Loucy (cell line): ENCODE measurements at regions not wholly inside any gene's neighbourhood (a gene's known extent, or its start where the extent isn't known, plus 50 kb on each side); places are given as distances from the start of the nearest gene placed in this dataset.

Experiments used
- H2AFZ ChIP-seq: fragments of 200-600 bp; sonication (generic); 2 replicates; pipeline ENCODE4 v1.6.0; 2016; ENCODE audit warnings: antibody characterized with exemption, mild to moderate bottlenecking, low read length, moderate library complexity
- H3F3A ChIP-seq: fragments of 200-600 bp; 2 replicates; pipeline ENCODE4 v1.6.0; 2016; ENCODE audit warnings: antibody characterized with exemption, low read depth, mild to moderate bottlenecking
- H3K27me3 ChIP-seq: fragments of 200-600 bp; sonication (generic); 2 replicates; pipeline ENCODE4 v1.6.1; 2014; ENCODE audit warnings: low read length, mild to moderate bottlenecking; ENCODE audit not compliant: insufficient read depth, poor library complexity, severe bottlenecking
- H3K36me3 ChIP-seq: fragments of 200-600 bp; sonication (generic); 2 replicates; pipeline ENCODE4 v1.6.1; 2016; ENCODE audit warnings: low read length; ENCODE audit not compliant: insufficient read depth
- H3K4me1 ChIP-seq: fragments of 200-600 bp; sonication (generic); 2 replicates; pipeline ENCODE4 v1.5.1; 2014; ENCODE audit warnings: low read length, mild to moderate bottlenecking; ENCODE audit not compliant: insufficient read depth, poor library complexity, severe bottlenecking
- H3K4me2 ChIP-seq: fragments of 200-600 bp; sonication (generic); 2 replicates; pipeline ENCODE4 v1.6.0; 2014; ENCODE audit warnings: antibody characterized with exemption, low read length, low read depth, mild to moderate bottlenecking; ENCODE audit not compliant: poor library complexity, severe bottlenecking
- H3K4me3 ChIP-seq: fragments of 200-600 bp; sonication (generic); 2 replicates; pipeline ENCODE4 v1.5.1; 2014; ENCODE audit warnings: low read length, mild to moderate bottlenecking, mixed read lengths; ENCODE audit not compliant: poor library complexity, severe bottlenecking
- H3K79me2 ChIP-seq: fragments of 200-600 bp; sonication (generic); 2 replicates; pipeline ENCODE4 v1.6.1; 2014; ENCODE audit warnings: low read length; ENCODE audit not compliant: insufficient read depth
- H3K9ac ChIP-seq: fragments of 200-600 bp; sonication (generic); 2 replicates; pipeline ENCODE4 v1.6.0; 2014; ENCODE audit warnings: mild to moderate bottlenecking, low read depth, low read length, moderate library complexity; ENCODE audit not compliant: poor library complexity, severe bottlenecking
- H3K9me2 ChIP-seq: fragments of 200-600 bp; sonication (generic); replicated peaks from 2 replicates; pipeline ENCODE4 v1.6.1; 2016; ENCODE audit warnings: low read depth, low read length, mixed read lengths
- H3K9me3 ChIP-seq: fragments of 200-600 bp; sonication (generic); 2 replicates; pipeline ENCODE4 v1.6.1; 2014; ENCODE audit warnings: mild to moderate bottlenecking, antibody characterized with exemption, low read length, low read depth; ENCODE audit not compliant: insufficient read depth
- H4K20me1 ChIP-seq: fragments of 200-600 bp; sonication (generic); 2 replicates; pipeline ENCODE4 v1.6.0; 2014; ENCODE audit warnings: antibody characterized with exemption, low read length, mild to moderate bottlenecking; ENCODE audit not compliant: insufficient read depth, poor library complexity, severe bottlenecking
- CTCF ChIP-seq: fragments of 200-600 bp; sonication (generic); conservative IDR thresholded peaks from 2 replicates; pipeline ENCODE4 v1.5.1; 2014; ENCODE audit warnings: mild to moderate bottlenecking, antibody characterized with exemption, low read length
- EZH2phosphoT487 ChIP-seq: fragments of 200-600 bp; IDR thresholded peaks from 2 replicates; pipeline ENCODE4 v1.6.1; 2018; ENCODE audit warnings: antibody characterized with exemption, mild to moderate bottlenecking, moderate library complexity, borderline replicate concordance

- Histone ChIP-seq H3K4me1 (peaks cover 14% of the 10 kb centered on the region), H3K9me2 (no peaks in the 10 kb centered on the region), H3F3A (no peaks in the 10 kb centered on the region), H3K9me3 (no peaks in the 10 kb centered on the region), H3K4me2 (peak overlapping the region; percentile 49), H3K9ac (no peak overlapping the region), H3K36me3 (no peaks in the 10 kb centered on the region), H4K20me1 (no peaks in the 10 kb centered on the region), H3K79me2 (no peaks in the 10 kb centered on the region), H2AFZ (no peak overlapping the region; the same call in 1 of the 2 replicates), H3K27me3 (no peaks in the 10 kb centered on the region), H3K4me3 (no peak overlapping the region)
- TF ChIP-seq EZH2phosphoT487 (no peak), CTCF (no peak)
Observed at GRCh38 chr12:12016284-12017100, 54.2 kb upstream of the BCL2L14 start.

GRCh38 chr12:12017135-12017581 is 53.6 kb upstream of the BCL2L14 start:
- Histone ChIP-seq H3F3A (no peaks in the 10 kb centered on the region), H3K36me3 (no peaks in the 10 kb centered on the region), H2AFZ (no peak overlapping the region; the same call in 1 of the 2 replicates), H3K9me2 (no peaks in the 10 kb centered on the region), H3K27me3 (no peaks in the 10 kb centered on the region), H4K20me1 (no peaks in the 10 kb centered on the region), H3K4me2 (peak overlapping the region; percentile 49), H3K9me3 (no peaks in the 10 kb centered on the region), H3K9ac (no peak overlapping the region), H3K4me3 (no peak overlapping the region), H3K79me2 (no peaks in the 10 kb centered on the region), H3K4me1 (peaks cover 13% of the 10 kb centered on the region)
- TF ChIP-seq CTCF (no peak), EZH2phosphoT487 (no peak)

GRCh38 chr12:12017798-12018197 is 52.9 kb upstream of the BCL2L14 start:
- H2AFZ ChIP-seq, result no peak overlapping the region
- no peaks in the 10 kb centered on the region for H4K20me1 ChIP-seq
- H3K36me3 ChIP-seq, result no peaks in the 10 kb centered on the region
- TF ChIP-seq CTCF, result no peak; the same call in none of the 2 replicates
- TF ChIP-seq EZH2phosphoT487, result no peak
- H3K9ac ChIP-seq, result no peak overlapping the region
- H3K4me2 ChIP-seq, result no peak overlapping the region
- H3F3A ChIP-seq, result no peaks in the 10 kb centered on the region
- H3K4me1 ChIP-seq, result peaks cover 13% of the 10 kb centered on the region
- no peaks in the 10 kb centered on the region for H3K9me2 ChIP-seq
- H3K9me3 ChIP-seq, result no peaks in the 10 kb centered on the region
- no peak overlapping the region for H3K4me3 ChIP-seq
- no peaks in the 10 kb centered on the region for H3K27me3 ChIP-seq
- H3K79me2 ChIP-seq, result no peaks in the 10 kb centered on the region
